SK-N-MC (cell line): ENCODE measurements at regions not wholly inside any gene's neighbourhood (a gene's known extent, or its start where the extent isn't known, plus 50 kb on each side); places are given as distances from the start of the nearest gene placed in this dataset.
"Not testable (repeated sequence)": the region's sequence is repeated elsewhere in the genome, so short reads cannot be mapped to it uniquely, and the experiment has no call there.

ENCODE experiments used
- DNase-seq: peaks from one replicate; pipeline ENCODE4 v3.0.0-alpha.2; 2011; ENCODE audit warnings: low read depth, low spot score
- H3K27ac ChIP-seq: fragments of 200-600 bp; sonication (generic); 2 replicates; pipeline ENCODE4 v1.5.1; 2016; ENCODE audit warnings: mixed run types
- H3K36me3 ChIP-seq: fragments of 200-600 bp; sonication (generic); 2 replicates; pipeline ENCODE4 v1.6.1; 2017; ENCODE audit warnings: antibody characterized with exemption, low read length, mixed read lengths; ENCODE audit not compliant: insufficient read depth
- H3K4me3 ChIP-seq: fragments of 200-600 bp; sonication (generic); 2 replicates; pipeline ENCODE4 v1.5.1; 2016
- H3K9ac ChIP-seq: fragments of 200-600 bp; sonication (generic); 2 replicates; pipeline ENCODE4 v1.8.0; 2017; ENCODE audit warnings: mixed run types, mixed read lengths; ENCODE audit not compliant: insufficient read length
- H3K9me3 ChIP-seq: fragments of 200-600 bp; sonication (generic); 2 replicates; pipeline ENCODE4 v1.6.1; 2017; ENCODE audit warnings: low read depth, mild to moderate bottlenecking, antibody characterized with exemption, low read length, moderate library complexity, mixed read lengths
- EZH2 ChIP-seq: fragments of 200-600 bp; sonication (generic); IDR thresholded peaks from one replicate; pipeline ENCODE4 v1.6.1; 2017; ENCODE audit warnings: antibody characterized with exemption
- FOXP2 ChIP-seq: optimal IDR thresholded peaks from 2 replicates; pipeline ENCODE3; 2011; ENCODE audit warnings: mild to moderate bottlenecking, moderate library complexity; ENCODE audit not compliant: insufficient read depth; ENCODE audit errors: extremely low read length, control extremely low read depth
- POLR2AphosphoS5 ChIP-seq: IDR thresholded peaks from 2 replicates; pipeline ENCODE4 v1.6.1; 2012; ENCODE audit warnings: mild to moderate bottlenecking, low read depth, low read length, borderline replicate concordance

DNA sequence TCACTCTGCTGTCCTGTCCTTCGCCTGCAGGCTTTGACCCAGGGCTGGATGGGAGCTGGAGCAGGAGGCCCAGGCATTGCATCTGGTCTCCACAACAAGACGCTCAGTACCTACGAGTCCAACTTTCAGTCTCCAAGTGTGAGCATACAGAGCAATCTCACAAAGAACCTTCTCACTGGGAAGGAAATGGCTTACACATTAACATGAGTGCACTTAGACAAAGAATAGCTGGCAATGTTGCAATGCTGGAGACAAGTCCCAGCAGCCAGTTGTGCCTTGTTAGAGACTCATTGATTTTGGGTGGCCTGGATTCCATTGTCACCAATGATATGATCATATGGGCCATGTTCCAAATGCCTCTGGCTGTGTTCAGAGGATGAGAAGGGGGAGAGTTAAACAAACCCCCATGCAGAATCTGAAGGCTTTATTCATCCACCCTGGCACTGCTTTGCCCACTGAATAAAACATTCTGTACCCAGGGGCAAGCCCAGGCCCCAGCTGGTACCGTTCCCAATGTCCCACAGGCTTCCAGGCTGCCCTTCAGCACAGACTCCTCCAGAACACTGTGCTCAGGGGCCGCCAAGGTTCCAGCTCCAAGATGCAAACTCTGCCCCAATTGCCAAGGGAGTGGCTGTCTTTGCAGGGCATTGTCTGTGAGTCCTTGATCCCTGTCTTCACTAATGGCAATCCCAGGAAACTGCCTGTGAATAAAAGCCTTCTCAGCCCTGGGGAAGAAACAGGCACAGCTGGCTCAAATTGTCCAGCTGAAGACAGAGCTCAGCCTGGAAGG, 185.5 kb downstream of the HSD17B3 start:
- DNase-seq = no peak
- Histone ChIP-seq H3K27ac (no peak overlapping the region), H3K4me3 (no peak overlapping the region), H3K9ac (no peak overlapping the region), H3K9me3 (no peaks in the 10 kb centered on the region), H3K36me3 (no peaks in the 10 kb centered on the region)
- TF ChIP-seq POLR2AphosphoS5 (no peak), EZH2 (no peak), FOXP2 (no peak)

- TF ChIP-seq FOXP2 = no peak
- TF ChIP-seq EZH2 = no peak
- no peak for TF ChIP-seq POLR2AphosphoS5
- Histone ChIP-seq H3K9me3 (no peaks in the 10 kb centered on the region), H3K9ac (no peak overlapping the region), H3K36me3 (no peaks in the 10 kb centered on the region), H3K4me3 (no peak overlapping the region), H3K27ac (no peak overlapping the region)
- DNase-seq = no peak
These were observed 186.1 kb downstream of the HSD17B3 start for GRCh38 chr9:96115836-96116235.

DNA sequence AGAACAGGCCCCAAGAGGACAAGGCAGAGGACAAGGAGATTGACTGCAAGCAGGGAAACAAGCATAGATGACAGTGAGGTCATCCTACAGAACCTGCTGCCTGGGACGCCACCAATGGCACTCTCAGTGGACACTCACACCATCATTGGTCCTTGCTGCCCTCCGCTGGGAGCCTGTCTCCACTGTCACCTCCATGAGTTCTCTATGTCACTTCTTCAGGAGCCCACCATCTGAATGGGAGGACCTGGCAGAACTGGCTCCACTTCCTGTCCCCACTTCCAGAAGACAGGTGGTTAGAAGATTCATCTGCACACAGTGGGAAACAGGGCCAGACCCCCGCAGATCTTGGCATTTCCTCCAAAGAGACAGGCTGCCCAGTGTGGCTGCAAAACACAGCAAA, 188.9 kb downstream of the HSD17B3 start:
- TF ChIP-seq EZH2 (no peak), POLR2AphosphoS5 (no peak), FOXP2 (no peak)
- Histone ChIP-seq H3K9me3 (no peaks in the 10 kb centered on the region), H3K4me3 (no peak overlapping the region), H3K27ac (no peak overlapping the region), H3K9ac (no peak overlapping the region), H3K36me3 (no peaks in the 10 kb centered on the region)
- no peak for DNase-seq

GRCh38 chr9:96109680-96110351, 192.2 kb downstream of the HSD17B3 start:
- Histone ChIP-seq H3K9ac (no peak overlapping the region), H3K36me3 (no peaks in the 10 kb centered on the region), H3K9me3 (no peaks in the 10 kb centered on the region), H3K4me3 (no peak overlapping the region), H3K27ac (no peak overlapping the region)
- DNase-seq = no peak
- TF ChIP-seq EZH2 (no peak), FOXP2 (no peak), POLR2AphosphoS5 (no peak)

- H3K4me3 ChIP-seq = no peak overlapping the region
- TF ChIP-seq POLR2AphosphoS5 = no peak
- no peak for TF ChIP-seq FOXP2
- TF ChIP-seq EZH2 = no peak
- H3K36me3 ChIP-seq = no peaks in the 10 kb centered on the region
- no peaks in the 10 kb centered on the region for H3K9me3 ChIP-seq
- H3K9ac ChIP-seq = no peak overlapping the region
- no peak for DNase-seq
- no peak overlapping the region for H3K27ac ChIP-seq
These were observed 193.1 kb downstream of the HSD17B3 start for GRCh38 chr9:96108691-96109380.

GRCh38 chr9:96107436-96107835, 194.5 kb downstream of the HSD17B3 start:
- H3K9ac ChIP-seq = no peak overlapping the region
- no peak for DNase-seq
- no peak for TF ChIP-seq POLR2AphosphoS5
- no peak for TF ChIP-seq EZH2
- no peak for TF ChIP-seq FOXP2
- no peak overlapping the region for H3K4me3 ChIP-seq
- no peak overlapping the region for H3K27ac ChIP-seq
- no peaks in the 10 kb centered on the region for H3K9me3 ChIP-seq
- no peaks in the 10 kb centered on the region for H3K36me3 ChIP-seq

- DNase-seq = no peak
- Histone ChIP-seq H3K9ac (no peak overlapping the region), H3K9me3 (no peaks in the 10 kb centered on the region), H3K4me3 (0 out of 2 replicates have a peak overlapping the region, but pooled peaks have one; percentile 8), H3K27ac (peak overlapping the region; percentile 45; the same call in 1 of the 2 replicates), H3K36me3 (no peaks in the 10 kb centered on the region)
- no peak for TF ChIP-seq EZH2
These were observed 201.3 kb downstream of the HSD17B3 start for GRCh38 chr9:96100385-96101300.

DNA sequence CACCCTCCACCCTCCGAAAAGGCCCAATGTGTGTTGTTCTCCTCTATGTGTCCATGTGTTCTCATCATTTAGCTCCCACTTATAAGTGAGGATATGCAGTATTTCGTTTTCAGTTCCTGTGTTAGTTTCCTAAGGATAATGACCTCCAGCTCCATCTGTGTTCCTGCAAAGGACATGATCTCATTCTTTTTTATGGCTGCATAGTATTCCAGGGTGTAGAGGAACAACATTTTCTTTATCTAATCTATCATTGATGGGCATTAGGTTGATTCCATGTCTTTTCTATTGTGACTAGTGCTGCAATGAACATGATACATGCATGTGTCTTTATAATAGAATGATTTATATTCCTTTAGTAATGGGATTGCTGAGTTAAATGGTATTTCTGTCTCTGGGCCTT, 211.3 kb downstream of the HSD17B3 start:
- not testable (repeated sequence) for H3K9me3 ChIP-seq, H3K4me3 ChIP-seq, DNase-seq, H3K9ac ChIP-seq, H3K27ac ChIP-seq, H3K36me3 ChIP-seq
